IPS-11a (cell line): ENCODE measurements at regions not wholly inside any gene's neighbourhood (a gene's known extent, or its start where the extent isn't known, plus 50 kb on each side); places are given as distances from the start of the nearest gene placed in this dataset.

Experiments used
- H3K4me3 ChIP-seq: one replicate; pipeline ENCODE4 v1.5.1; 2013; ENCODE audit warnings: low read depth, low read length, control low read depth

DNA sequence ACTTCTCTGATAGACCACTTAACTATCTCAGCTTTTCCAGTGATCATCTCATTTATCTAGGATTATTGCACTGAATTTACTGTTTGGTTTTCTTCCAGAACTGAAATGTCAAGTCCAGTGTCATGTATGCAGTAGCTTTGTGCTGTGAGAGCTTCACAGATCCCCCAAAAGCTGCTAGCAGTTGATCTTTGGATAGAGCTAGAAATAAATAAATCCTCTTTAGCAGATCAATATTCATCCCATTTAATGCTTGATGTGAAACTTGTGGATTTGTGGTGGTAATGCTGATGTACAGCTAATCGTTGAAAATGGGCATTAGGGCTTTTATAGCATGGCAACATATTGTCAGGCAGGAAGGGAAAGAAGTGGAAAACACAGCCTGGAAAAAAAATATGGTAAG is 509.6 kb upstream of the FAM241A start:
- H3K4me3 ChIP-seq: no peak overlapping the region

- H3K4me3 ChIP-seq: no peak overlapping the region
Measured at GRCh38 chr4:111636961-111637585, 508.2 kb upstream of the FAM241A start.

DNA sequence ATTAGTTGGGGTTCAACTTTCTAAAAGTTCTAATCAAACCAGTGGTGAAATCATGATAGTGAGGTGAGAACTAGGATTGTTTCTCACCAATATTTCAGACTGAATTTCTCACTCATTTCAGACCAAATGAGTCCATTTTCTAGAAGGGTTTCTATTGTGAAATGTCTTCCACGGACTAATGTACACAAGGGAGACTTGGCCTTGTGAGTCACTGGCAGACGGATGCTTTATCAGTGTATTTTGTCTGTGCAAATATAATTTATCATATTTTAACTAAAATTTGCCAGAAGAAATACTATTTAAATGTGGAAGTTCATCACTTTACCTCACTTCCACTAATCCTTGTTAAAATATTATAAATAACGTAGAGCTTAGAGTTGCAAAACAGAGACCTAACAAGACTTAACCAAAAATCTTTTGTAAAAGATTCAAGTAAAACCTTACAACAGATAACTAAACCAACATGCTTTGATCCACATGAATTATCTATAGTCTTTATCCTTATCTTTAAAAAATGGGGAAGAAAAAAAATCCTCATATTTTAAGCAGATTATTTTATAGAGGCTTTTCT is 506.0 kb upstream of the FAM241A start:
- H3K4me3 ChIP-seq: no peak overlapping the region

DNA sequence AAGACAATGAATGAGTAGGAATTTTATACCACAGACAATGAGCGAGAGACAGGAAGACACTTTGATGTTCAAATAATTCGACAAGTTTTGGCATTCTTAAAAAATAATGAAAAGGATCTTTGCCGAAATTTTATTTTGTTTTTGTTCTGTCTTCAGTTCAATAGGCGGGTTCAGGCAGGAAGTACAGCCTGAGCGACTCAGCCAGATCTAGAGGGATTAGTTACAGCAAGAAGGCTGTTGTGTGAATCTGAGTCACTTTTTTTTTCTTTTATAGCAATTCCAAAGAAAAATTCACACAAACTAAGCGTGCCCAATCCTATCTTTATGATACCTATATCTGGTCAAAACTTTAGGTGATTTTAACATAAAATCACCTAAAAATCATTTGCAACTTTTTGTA is 505.4 kb upstream of the FAM241A start:
- H3K4me3 ChIP-seq: no peak overlapping the region

GRCh38 chr4:111641813-111642579 is 503.3 kb upstream of the FAM241A start:
- no peak overlapping the region for H3K4me3 ChIP-seq

DNA sequence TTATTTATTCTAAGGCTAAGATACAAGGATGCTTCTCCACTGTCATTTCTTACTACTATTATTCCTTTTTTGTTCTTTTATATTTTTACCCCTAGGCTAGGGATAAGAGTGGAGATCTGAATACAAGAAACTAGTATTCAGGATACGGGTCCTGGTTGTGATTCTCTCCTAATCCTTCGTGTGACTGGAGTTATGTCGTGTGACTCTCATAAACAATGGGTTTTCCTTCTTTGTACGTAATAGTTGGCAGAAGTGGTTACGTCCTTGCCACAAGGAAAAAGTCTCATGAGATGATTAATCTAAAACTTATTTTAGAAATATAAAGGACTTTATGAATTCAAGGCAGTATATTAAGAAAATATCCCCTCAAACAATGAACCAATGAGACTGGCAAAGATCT is 497.2 kb upstream of the FAM241A start:
- H3K4me3 ChIP-seq: no peak overlapping the region

DNA sequence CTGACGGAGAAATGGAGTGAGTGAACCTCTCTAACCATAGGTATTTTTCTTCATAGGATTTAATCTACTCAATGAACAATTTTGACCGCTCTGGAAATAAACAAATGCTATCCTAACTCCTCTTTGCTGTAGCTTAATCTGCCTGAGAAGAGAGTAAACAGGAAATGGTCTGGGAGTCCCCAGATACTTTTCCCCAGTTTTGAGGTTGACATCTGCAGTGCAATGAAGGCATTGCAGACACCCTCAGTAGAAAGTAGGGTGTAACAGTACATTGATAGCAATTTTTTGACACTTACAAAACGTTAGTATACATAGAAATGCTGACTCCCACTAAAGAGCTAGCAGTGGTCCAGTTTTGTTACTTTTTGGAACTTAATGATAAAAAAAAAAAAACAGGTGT is 495.9 kb upstream of the FAM241A start:
- H3K4me3 ChIP-seq: no peak overlapping the region

DNA sequence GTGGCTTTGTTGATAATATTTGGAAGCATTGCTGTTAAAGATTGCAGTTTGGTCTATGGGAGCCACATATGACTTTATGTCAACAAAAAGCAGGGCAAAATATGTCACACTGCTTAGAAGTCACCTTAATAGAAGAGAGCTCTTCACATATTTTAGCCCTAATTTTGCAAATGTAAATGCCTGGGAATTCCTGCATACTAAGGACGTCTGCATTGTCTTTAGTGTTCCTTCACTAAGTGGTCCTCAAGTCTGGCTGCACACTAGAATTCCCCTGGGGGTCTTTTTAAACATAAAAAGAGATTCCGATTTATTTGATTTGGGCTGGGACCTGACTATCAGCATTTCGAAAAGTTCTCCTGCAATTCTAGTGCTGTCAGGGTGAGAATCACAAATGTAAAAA is 495.1 kb upstream of the FAM241A start:
- H3K4me3 ChIP-seq: no peak overlapping the region

DNA sequence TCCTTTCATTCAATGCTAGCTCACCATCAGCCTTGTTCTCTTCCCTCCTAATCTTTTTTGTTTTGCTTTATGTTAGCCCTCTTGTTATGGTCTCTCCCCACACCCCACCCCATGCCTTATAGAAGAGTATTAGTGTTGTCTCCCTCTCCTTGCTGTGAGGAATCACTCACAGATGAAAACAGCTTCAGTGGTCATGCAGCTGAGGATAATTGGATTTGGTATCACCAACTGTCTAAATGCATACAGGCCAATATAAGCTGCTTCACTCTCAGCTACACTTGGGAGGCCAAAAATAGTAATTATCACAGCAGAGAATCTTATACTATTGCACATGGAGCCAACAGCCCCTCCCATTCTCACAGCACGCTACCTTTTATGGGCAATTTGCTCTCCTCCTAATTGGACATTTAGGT is 494.6 kb upstream of the FAM241A start:
- no peak overlapping the region for H3K4me3 ChIP-seq

- H3K4me3 ChIP-seq: no peak overlapping the region
Measured at GRCh38 chr4:111652236-111652635, 493.0 kb upstream of the FAM241A start.

- no peak overlapping the region for H3K4me3 ChIP-seq
Measured at GRCh38 chr4:111652986-111653385, 492.3 kb upstream of the FAM241A start.

GRCh38 chr4:111662496-111662895 is 482.8 kb upstream of the FAM241A start:
- no peak overlapping the region for H3K4me3 ChIP-seq

DNA sequence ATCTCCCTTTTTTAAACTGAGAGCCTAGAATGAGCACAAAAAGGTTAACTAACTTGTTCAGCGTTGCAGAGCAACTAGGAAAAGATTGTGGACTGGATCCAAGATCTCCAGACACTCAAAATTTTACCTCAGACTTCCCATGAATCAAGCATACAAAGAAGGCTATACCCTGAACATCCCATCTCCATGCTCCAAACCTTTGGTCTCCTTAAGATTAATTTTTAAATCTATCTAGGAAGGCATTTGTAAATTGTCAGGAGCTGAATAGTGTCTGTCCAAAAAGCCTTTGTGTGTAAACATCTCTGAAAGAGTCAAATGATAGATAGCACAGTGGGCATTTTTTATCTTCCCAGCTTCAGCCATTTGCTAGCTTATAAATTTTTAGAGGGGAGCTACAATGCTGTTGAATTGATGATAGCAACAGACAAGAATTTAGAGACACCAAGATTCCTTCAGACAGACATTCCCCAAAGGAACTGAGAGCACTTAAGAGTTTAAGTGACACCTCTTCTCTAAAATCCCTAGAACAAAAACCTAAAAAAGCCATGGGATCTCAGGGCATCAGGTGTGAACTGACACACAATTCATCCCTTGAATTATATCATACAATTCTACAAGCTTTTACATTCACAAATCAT is 480.8 kb upstream of the FAM241A start:
- H3K4me3 ChIP-seq: no peak overlapping the region

DNA sequence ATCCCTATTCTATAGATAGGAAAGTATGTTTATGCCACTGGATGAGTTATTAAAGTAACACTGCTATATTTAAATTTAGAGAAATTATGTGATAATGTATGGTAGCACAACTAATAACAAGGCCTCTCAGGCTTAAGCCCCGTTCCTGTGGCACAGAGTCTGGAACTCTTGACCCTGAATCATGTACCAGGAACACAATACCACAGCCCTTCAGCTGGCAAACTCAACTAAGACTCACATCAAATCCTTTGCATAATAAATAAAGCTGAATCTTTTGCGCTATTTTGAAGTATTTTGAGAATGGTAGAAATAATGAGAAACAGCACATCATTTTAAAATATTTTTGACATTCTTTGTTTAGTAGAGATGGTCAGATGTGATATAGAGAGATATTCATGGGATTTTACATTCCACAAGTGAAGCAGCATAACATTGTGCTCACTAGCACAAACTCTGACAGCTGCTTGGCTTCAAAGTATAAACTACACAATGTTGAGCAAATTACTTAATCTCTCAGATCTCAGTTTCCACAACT is 478.4 kb upstream of the FAM241A start:
- no peak overlapping the region for H3K4me3 ChIP-seq

DNA sequence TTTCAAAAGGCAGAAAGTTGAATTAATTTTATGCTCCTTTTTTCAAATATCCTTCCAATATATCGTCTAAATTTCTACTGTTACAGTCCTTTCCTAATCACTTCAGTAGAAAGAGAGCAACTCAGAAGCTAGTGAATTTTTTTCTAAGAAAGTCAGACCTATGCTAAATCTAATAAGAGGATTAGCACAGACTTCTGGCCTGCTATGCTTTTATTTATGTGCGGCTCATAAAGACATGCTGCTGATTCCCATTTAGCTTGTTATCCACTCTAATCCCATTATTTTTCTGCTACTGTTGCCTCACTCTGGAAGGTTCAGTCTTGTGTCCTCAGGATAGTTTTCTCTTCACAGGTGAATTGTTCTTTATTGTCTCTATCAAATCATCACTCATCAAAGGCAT is 473.5 kb upstream of the FAM241A start:
- H3K4me3 ChIP-seq: no peak overlapping the region

- no peak overlapping the region for H3K4me3 ChIP-seq
Measured at GRCh38 chr4:111675746-111676145, 469.5 kb upstream of the FAM241A start.

DNA sequence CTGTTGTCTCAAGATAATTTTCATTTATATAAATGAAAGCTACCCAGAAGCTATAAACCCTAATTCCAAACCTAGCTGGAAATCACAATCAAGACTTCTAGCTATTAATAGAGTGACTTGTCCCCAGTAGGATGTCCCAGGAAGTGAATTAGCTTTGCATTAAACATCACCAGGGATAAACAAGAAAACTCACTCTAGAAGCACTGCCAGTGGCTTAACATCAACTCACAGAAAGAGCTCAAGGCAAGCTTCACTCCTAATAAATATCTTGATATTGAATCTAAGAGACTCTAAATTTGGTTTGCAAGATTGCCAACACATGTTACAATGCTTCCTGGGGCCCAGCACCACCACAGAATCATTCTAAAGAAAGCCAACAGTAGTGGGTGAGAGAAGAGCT is 468.7 kb upstream of the FAM241A start:
- H3K4me3 ChIP-seq: no peak overlapping the region

DNA sequence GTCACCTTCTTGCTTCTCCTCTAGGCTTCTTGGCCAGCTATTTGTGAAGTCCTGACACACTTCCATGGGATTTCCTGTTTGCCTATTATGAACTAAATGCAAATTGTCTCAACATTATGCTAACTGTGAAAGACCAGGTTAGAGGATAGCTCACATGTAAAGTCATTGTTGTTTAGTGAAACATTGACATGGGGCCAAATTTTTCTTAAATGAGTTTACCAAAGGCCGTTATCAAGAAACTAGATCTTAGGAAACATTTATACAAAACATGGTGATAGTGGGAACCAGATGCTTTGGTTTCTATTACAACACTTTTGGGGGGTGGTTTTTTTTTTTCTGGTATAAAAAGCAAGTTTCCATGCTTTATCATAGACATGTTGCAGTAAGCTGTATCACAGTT is 466.8 kb upstream of the FAM241A start:
- no peak overlapping the region for H3K4me3 ChIP-seq

- H3K4me3 ChIP-seq: no peak overlapping the region
Measured at GRCh38 chr4:111678908-111679307, 466.3 kb upstream of the FAM241A start.

DNA sequence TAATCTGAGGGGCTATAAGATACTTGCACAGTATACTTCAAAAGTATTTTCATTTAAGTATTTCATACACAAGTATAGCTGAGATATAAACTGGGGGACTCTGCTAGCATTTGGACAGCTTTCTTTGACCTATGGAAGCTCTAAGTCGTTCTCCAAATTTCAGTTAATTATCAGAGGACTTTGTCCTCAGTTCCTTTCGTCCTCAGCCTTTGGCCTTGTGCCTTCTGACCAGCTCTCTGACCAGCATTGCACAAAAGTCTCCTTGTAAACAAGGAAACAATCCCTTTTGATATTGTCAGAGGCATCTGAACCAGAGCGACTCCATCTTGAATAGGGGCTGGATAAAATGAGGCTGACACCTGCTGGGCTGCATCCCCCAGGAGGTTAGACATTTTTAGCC is 464.0 kb upstream of the FAM241A start:
- H3K4me3 ChIP-seq: no peak overlapping the region

DNA sequence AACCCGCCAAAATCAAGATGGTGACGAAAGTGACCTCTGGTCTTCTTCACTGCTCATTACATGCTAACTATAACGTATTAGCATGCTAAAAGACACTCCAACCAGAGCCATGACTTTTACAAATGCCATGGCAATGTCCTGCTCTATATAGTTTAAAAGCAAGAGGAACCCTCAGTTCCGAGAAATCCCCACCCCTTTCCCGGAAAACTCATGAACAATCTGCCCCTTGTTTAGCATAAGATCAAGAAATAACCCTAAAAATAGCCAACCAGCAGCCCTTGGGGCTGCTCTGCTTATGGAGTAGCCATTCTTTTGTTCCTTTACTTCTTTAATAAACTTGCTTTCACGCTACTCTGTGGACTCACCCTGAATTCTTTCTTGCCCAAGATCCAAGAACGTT is 463.5 kb upstream of the FAM241A start:
- H3K4me3 ChIP-seq: no peak overlapping the region

GRCh38 chr4:111685205-111685604 is 460.0 kb upstream of the FAM241A start:
- no peak overlapping the region for H3K4me3 ChIP-seq
